ENCODE measurements at regions not wholly inside any gene's neighbourhood (a gene's known extent, or its start where the extent isn't known, plus 50 kb on each side); places are given as distances from the start of the nearest gene placed in this dataset.

GRCh38 chr6:79404677-79405076, 132.6 kb downstream of the LCA5 start:
- DNase-seq (ENCODE audit: extremely low read depth in 1 of 4, low spot score in 3 of 4) (peak in 2 of 4 experiments; percentile 8 to 64), ATAC-seq (peak; percentile 82), FAIRE-seq (no peak)
- WGBS (ENCODE audit: insufficient coverage, low coverage, missing lambda C conversion rate), result 25% methylated on average over 8 of the region's 8 CpGs
- Histone ChIP-seq H2AFZ (ENCODE audit: low read depth, low read length) (0 out of 2 replicates have a peak overlapping the region, but pooled peaks have one; percentile 13), H3K4me2 (ENCODE audit: insufficient read depth, low read length) (no peak overlapping the region), H3K9me3 (replicated peaks; ENCODE audit: control insufficient read depth, insufficient read depth, low read depth, low read length) (no peaks in the 10 kb centered on the region), H3K27ac (ENCODE audit: extremely low read depth, low read depth, low read length) (no peak overlapping the region), H3K36me3 (ENCODE audit: control insufficient read depth, insufficient read depth, low read length) (no peaks in the 10 kb centered on the region), H3K9me1 (ENCODE audit: control insufficient read depth, insufficient read depth, low read length) (no peaks in the 10 kb centered on the region), H3K9ac (ENCODE audit: insufficient read depth in 1 of 2, low read depth in 2 of 2, low read length in 2 of 2) (peak overlapping the region in 1 of 2 experiments; percentile 75; a peak in 1 of 4 replicates), H3K27me3 (ENCODE audit: control insufficient read depth in 2 of 2, insufficient read depth in 2 of 2, low read length in 2 of 2) (no peaks in the 10 kb centered on the region), H4K20me1 (replicated peaks; ENCODE audit: control insufficient read depth, insufficient read depth, low read length) (no peaks in the 10 kb centered on the region), H3K4me3 (no peak overlapping the region), H3K4me1 (replicated peaks in 1 of 2; ENCODE audit: control insufficient read depth in 2 of 2, insufficient read depth in 2 of 2, low read length in 2 of 2) (peaks cover 4 to 6% of the 10 kb centered on the region in 2 experiments; a peak in 2 of 5 replicates), H3K79me2 (ENCODE audit: control insufficient read depth, insufficient read depth, low read length) (no peaks in the 10 kb centered on the region)
- BruUV-seq (replicated peaks), result no TSS peak
- in situ Hi-C loops (cut with MboI) (no loop called here), intact Hi-C loops (cut with micrococcal nuclease) (loop anchor here (5.0 to 10.0 kb wide), 2 partner anchors 63 to 150 kb away; no protein-coding TSS in a partner anchor)
- ChIA-PET POLR2A (interaction anchor here (1.2 kb wide), 1 partner anchor 9 kb away, joined by 3 read pairs; no protein-coding TSS in a partner anchor), CTCF (ENCODE audit: low intra/inter-chr PET ratio) (interaction anchor here (1.7 kb wide), 1 partner anchor 61 kb away, joined by 5 read pairs; no protein-coding TSS in a partner anchor)
- no peak for TF ChIP-seq ZNF23 (CRISPR knock-in tag; IDR thresholded peaks at IDR 0.05)
- no peak for TF ChIP-seq SMARCB1 (IDR thresholded peaks at IDR 0.05; ENCODE audit: insufficient read length, low read depth)
- TF ChIP-seq FOXP4 (CRISPR knock-in tag; IDR thresholded peaks at IDR 0.05; ENCODE audit: borderline replicate concordance), result no peak
- no peak for TF ChIP-seq ZNF407 (IDR thresholded peaks at IDR 0.05; ENCODE audit: low read depth)
- TF ChIP-seq TSHZ1 (CRISPR knock-in tag; IDR thresholded peaks at IDR 0.05), result no peak

Measured in K562 (cell line).